H9 (cell line): ENCODE measurements at regions not wholly inside any gene's neighbourhood (a gene's known extent, or its start where the extent isn't known, plus 50 kb on each side); places are given as distances from the start of the nearest gene placed in this dataset.

Experiments
- DNase-seq: peaks from one replicate; pipeline ENCODE4 v3.0.0-alpha.2; 2017
- H2AFZ ChIP-seq: one replicate; pipeline ENCODE4 v1.6.1; 2013; ENCODE audit warnings: mild to moderate bottlenecking, low read length, control low read depth, moderate library complexity
- H2AK5ac ChIP-seq: 2 replicates; pipeline ENCODE4 v1.6.1; 2013; ENCODE audit warnings: low read length, control low read depth, mixed read lengths; ENCODE audit not compliant: insufficient read length
- H2BK120ac ChIP-seq: one replicate; pipeline ENCODE4 v1.6.1; 2013; ENCODE audit warnings: low read depth, mild to moderate bottlenecking, low read length, control low read depth, inconsistent platforms; ENCODE audit not compliant: poor library complexity, severe bottlenecking
- H2BK12ac ChIP-seq: 2 replicates; pipeline ENCODE4 v1.6.1; 2013; ENCODE audit warnings: low read length, control low read depth, mixed read lengths, low read depth; ENCODE audit not compliant: insufficient read length
- H2BK15ac ChIP-seq: 2 replicates; pipeline ENCODE4 v1.6.1; 2013; ENCODE audit warnings: low read depth, low read length, control low read depth
- H2BK20ac ChIP-seq: one replicate; pipeline ENCODE4 v1.6.1; 2013; ENCODE audit warnings: low read depth, mild to moderate bottlenecking, low read length, control low read depth, inconsistent platforms; ENCODE audit not compliant: poor library complexity, severe bottlenecking
- H2BK5ac ChIP-seq: 2 replicates; pipeline ENCODE4 v1.6.1; 2013; ENCODE audit warnings: low read length, control low read depth, mixed read lengths; ENCODE audit not compliant: insufficient read length
- H3K14ac ChIP-seq: 2 replicates; pipeline ENCODE4 v1.6.1; 2013; ENCODE audit warnings: low read length, control low read depth; ENCODE audit not compliant: insufficient read depth
- H3K18ac ChIP-seq: 2 replicates; pipeline ENCODE4 v1.6.1; 2013; ENCODE audit warnings: low read depth, mild to moderate bottlenecking, mixed read lengths, low read length, control low read depth; ENCODE audit not compliant: insufficient read length
- H3K23ac ChIP-seq: 2 replicates; pipeline ENCODE4 v1.6.1; 2013; ENCODE audit warnings: low read length, control low read depth, mixed read lengths, low read depth; ENCODE audit not compliant: insufficient read length
- H3K23me2 ChIP-seq: 2 replicates; pipeline ENCODE4 v1.6.1; 2013; ENCODE audit warnings: low read depth, mild to moderate bottlenecking, mixed read lengths, low read length, control low read depth; ENCODE audit not compliant: insufficient read length, poor library complexity, severe bottlenecking
- H3K27ac ChIP-seq: 2 replicates; pipeline ENCODE4 v1.5.1; 2013; ENCODE audit warnings: low read length, control low read depth, mixed read lengths, low read depth; ENCODE audit not compliant: insufficient read length
- H3K27me3 ChIP-seq: 2 replicates; pipeline ENCODE4 v1.6.1; 2013; ENCODE audit warnings: low read length, control low read depth, inconsistent platforms; ENCODE audit not compliant: insufficient read depth
- H3K4ac ChIP-seq: 2 replicates; pipeline ENCODE4 v1.6.1; 2013; ENCODE audit warnings: low read depth, mild to moderate bottlenecking, control low read depth, inconsistent platforms, low read length, moderate library complexity
- H3K4me1 ChIP-seq: 2 replicates; pipeline ENCODE4 v1.6.1; 2013; ENCODE audit warnings: low read length, control low read depth, inconsistent platforms; ENCODE audit not compliant: insufficient read depth
- H3K4me2 ChIP-seq: 2 replicates; pipeline ENCODE4 v1.6.1; 2013; ENCODE audit warnings: low read length, control low read depth, mixed read lengths; ENCODE audit not compliant: insufficient read length, insufficient read depth
- H3K56ac ChIP-seq: 2 replicates; pipeline ENCODE4 v1.6.1; 2013; ENCODE audit warnings: low read depth, mild to moderate bottlenecking, mixed read lengths, low read length, control low read depth; ENCODE audit not compliant: insufficient read length
- H3K79me1 ChIP-seq: 2 replicates; pipeline ENCODE4 v1.6.1; 2013; ENCODE audit warnings: low read depth, mild to moderate bottlenecking, moderate library complexity, low read length, control low read depth, inconsistent platforms; ENCODE audit not compliant: insufficient read depth, poor library complexity, severe bottlenecking
- H3K79me2 ChIP-seq: 2 replicates; pipeline ENCODE4 v1.6.1; 2013; ENCODE audit warnings: low read length, control low read depth, inconsistent platforms; ENCODE audit not compliant: insufficient read depth
- H3K9ac ChIP-seq: 2 replicates; pipeline ENCODE4 v1.6.1; 2013; ENCODE audit warnings: low read length, control low read depth, mixed read lengths; ENCODE audit not compliant: insufficient read length; ENCODE audit errors: extremely low read depth
- H3K9me3 ChIP-seq: one replicate; pipeline ENCODE4 v1.6.1; 2013; ENCODE audit warnings: low read depth, low read length, inconsistent platforms; ENCODE audit not compliant: control insufficient read depth
- H3T11ph ChIP-seq: one replicate; pipeline ENCODE4 v1.6.1; 2013; ENCODE audit warnings: mild to moderate bottlenecking, low read length, control low read depth, inconsistent platforms
- H4K20me1 ChIP-seq: one replicate; pipeline ENCODE4 v1.6.1; 2013; ENCODE audit not compliant: control insufficient read depth, insufficient read length, insufficient read depth
- H4K5ac ChIP-seq: 2 replicates; pipeline ENCODE4 v1.6.1; 2013; ENCODE audit warnings: low read depth, mild to moderate bottlenecking, mixed read lengths, low read length, control low read depth; ENCODE audit not compliant: insufficient read length
- H4K8ac ChIP-seq: replicated peaks from 2 replicates; pipeline ENCODE4 v1.6.1; 2013; ENCODE audit warnings: low read length, control low read depth, mixed read lengths, low read depth; ENCODE audit not compliant: insufficient read length
- H4K91ac ChIP-seq: 2 replicates; pipeline ENCODE4 v1.6.1; 2013; ENCODE audit warnings: low read depth, mild to moderate bottlenecking, moderate library complexity, mixed read lengths, low read length, control low read depth; ENCODE audit not compliant: insufficient read length
- H3K27ac Mint-ChIP-seq, 3 experiments: 2 replicates in 2 of 3; 3 replicates in 1 of 3; pipeline ENCODE4 v1.8.0; 2020 to 2021; ENCODE audit warnings: mixed read lengths in 3 of 3, mild to moderate bottlenecking in 1 of 3, moderate library complexity in 1 of 3
- H3K27me3 Mint-ChIP-seq: 2 replicates; pipeline ENCODE4 v1.8.0; 2021; ENCODE audit warnings: low read depth, mild to moderate bottlenecking, moderate library complexity, mixed read lengths
- H3K36me3 Mint-ChIP-seq, 3 experiments: 2 replicates in 2 of 3; 3 replicates in 1 of 3; pipeline ENCODE4 v1.8.0; 2020 to 2021; ENCODE audit warnings: low read depth in 3 of 3, mixed read lengths in 3 of 3; ENCODE audit not compliant: insufficient read depth in 1 of 3
- H3K4me1 Mint-ChIP-seq, 2 experiments: 2 replicates each; pipeline ENCODE4 v1.8.0; 2020; ENCODE audit warnings: mixed read lengths in 2 of 2
- H3K4me3 Mint-ChIP-seq, 2 experiments: 2 replicates in 1 of 2; 3 replicates in 1 of 2; pipeline ENCODE4 v1.8.0; 2020 to 2021; ENCODE audit warnings: mild to moderate bottlenecking in 2 of 2, mixed read lengths in 2 of 2, moderate library complexity in 1 of 2
- H3K9me3 Mint-ChIP-seq, 2 experiments: 2 replicates in 1 of 2; 3 replicates in 1 of 2; pipeline ENCODE4 v1.8.0; 2020; ENCODE audit warnings: mild to moderate bottlenecking in 2 of 2, mixed read lengths in 2 of 2, moderate library complexity in 1 of 2
- WGBS: extraction: QIAGEN DNeasy Blood & Tissue Kit; methylation state at CpG from one replicate; pipeline ENCODE4 v1.1.7; 2013; ENCODE audit warnings: missing lambda C conversion rate, low lambda C conversion rate, mixed read lengths; ENCODE audit not compliant: insufficient read length; ENCODE audit errors: extremely low coverage; 5-methylcytosine and 5-hydroxymethylcytosine counted together
- TF ChIP-seq, protein P1 (sequence below): fragments of 200-600 bp; sonication (generic); conservative IDR thresholded peaks from 3 replicates; pipeline ENCODE4 v1.8.0; 2021; ENCODE audit warnings: antibody characterized with exemption, mild to moderate bottlenecking

- no peak overlapping the region for H2BK5ac ChIP-seq
- H2AFZ ChIP-seq, result no peak overlapping the region
- no peak overlapping the region for H3K14ac ChIP-seq
These were observed 168.9 kb downstream of the DCK start for GRCh38 chr4:71162386-71162785.

More at GRCh38 chr4:71162386-71162785, 168.9 kb downstream of the DCK start:
- H2BK20ac ChIP-seq, result no peak overlapping the region
- no peak overlapping the region for H3K56ac ChIP-seq
- H3K4ac ChIP-seq, result no peak overlapping the region
- no peak overlapping the region for H2BK12ac ChIP-seq
- H3K36me3 Mint-ChIP-seq, result no peaks in the 10 kb centered on the region
- no peaks in the 10 kb centered on the region for H3K27me3 ChIP-seq
- H2AK5ac ChIP-seq, result no peak overlapping the region
- H3K4me1 Mint-ChIP-seq, result 0 out of 4 replicates have a peak, but pooled peaks cover 0 to 4% of the 10 kb centered on the region in 2 experiments
- H4K20me1 ChIP-seq, result no peaks in the 10 kb centered on the region
- no peaks in the 10 kb centered on the region for H3K9me3 Mint-ChIP-seq
- no peak overlapping the region for H4K8ac ChIP-seq
- no peak overlapping the region for H3K23ac ChIP-seq
- H3K9ac ChIP-seq, result no peak overlapping the region
- no peak overlapping the region for H3K27ac ChIP-seq
- H4K5ac ChIP-seq, result no peak overlapping the region
- no peak overlapping the region for H3T11ph ChIP-seq
- DNase-seq, result no peak
- H3K18ac ChIP-seq, result no peak overlapping the region
- H3K79me1 ChIP-seq, result no peaks in the 10 kb centered on the region
- WGBS, result no CpG with 5 or more reads among the region's 1 CpG
- no peak overlapping the region for H3K27ac Mint-ChIP-seq
- H3K27me3 Mint-ChIP-seq, result no peaks in the 10 kb centered on the region
- no peaks in the 10 kb centered on the region for H3K79me2 ChIP-seq
- H3K23me2 ChIP-seq, result no peaks in the 10 kb centered on the region
- no peak overlapping the region for H3K4me2 ChIP-seq
- TF ChIP-seq, protein P1, sequence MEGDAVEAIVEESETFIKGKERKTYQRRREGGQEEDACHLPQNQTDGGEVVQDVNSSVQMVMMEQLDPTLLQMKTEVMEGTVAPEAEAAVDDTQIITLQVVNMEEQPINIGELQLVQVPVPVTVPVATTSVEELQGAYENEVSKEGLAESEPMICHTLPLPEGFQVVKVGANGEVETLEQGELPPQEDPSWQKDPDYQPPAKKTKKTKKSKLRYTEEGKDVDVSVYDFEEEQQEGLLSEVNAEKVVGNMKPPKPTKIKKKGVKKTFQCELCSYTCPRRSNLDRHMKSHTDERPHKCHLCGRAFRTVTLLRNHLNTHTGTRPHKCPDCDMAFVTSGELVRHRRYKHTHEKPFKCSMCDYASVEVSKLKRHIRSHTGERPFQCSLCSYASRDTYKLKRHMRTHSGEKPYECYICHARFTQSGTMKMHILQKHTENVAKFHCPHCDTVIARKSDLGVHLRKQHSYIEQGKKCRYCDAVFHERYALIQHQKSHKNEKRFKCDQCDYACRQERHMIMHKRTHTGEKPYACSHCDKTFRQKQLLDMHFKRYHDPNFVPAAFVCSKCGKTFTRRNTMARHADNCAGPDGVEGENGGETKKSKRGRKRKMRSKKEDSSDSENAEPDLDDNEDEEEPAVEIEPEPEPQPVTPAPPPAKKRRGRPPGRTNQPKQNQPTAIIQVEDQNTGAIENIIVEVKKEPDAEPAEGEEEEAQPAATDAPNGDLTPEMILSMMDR, result no peak
- H4K91ac ChIP-seq, result no peak overlapping the region
- no peak overlapping the region for H3K4me3 Mint-ChIP-seq
- no peak overlapping the region for H2BK15ac ChIP-seq
- H3K9me3 ChIP-seq, result no peaks in the 10 kb centered on the region
- no peaks in the 10 kb centered on the region; the same call in 1 of the 2 replicates for H3K4me1 ChIP-seq
- H2BK120ac ChIP-seq, result no peak overlapping the region
